Peyer's patch (tissue), 4 donors: ENCODE measurements at regions not wholly inside any gene's neighbourhood (a gene's known extent, or its start where the extent isn't known, plus 50 kb on each side); places are given as distances from the start of the nearest gene placed in this dataset.

Source experiments
- POLR2A ChIP-seq, 2 donors: fragments of 450-650 bp; IDR thresholded peaks; one replicate each; pipeline ENCODE4 v1.5.1; 2017; ENCODE audit warnings: antibody characterized with exemption in 2 of 2, mild to moderate bottlenecking in 2 of 2, moderate library complexity in 2 of 2
- TF ChIP-seq, protein P1 (sequence below), 6 experiments: fragments of 450-650 bp in 4 of 6; fragments of 200-600 bp in 2 of 6; sonication (generic) in 1 of 6; IDR thresholded peaks; one replicate each; pipeline ENCODE4 v1.5.1; 2017 to 2019; ENCODE audit warnings: antibody characterized with exemption in 6 of 6, mild to moderate bottlenecking in 3 of 6, moderate library complexity in 1 of 6

DNA sequence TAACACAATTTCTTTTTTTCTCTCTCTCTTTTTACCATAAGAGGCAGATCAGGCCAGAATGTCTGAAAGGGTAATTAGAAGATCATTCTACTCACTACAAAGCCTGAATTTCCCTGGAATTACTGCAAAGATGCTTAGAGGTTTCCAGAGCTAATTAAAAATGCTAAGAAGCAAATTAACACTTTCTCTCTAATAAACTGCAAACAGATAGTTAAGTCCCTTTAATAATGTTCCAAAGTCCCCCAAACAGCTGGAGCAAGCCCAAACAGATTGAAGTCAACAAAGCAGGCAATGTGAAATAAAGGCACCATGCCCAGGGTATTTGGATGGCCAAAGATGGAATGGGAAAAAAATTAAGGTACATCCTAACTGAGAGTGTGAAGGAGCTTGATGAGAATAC, 208.8 kb upstream of the LRFN5 start:
- no peak for TF ChIP-seq POLR2A (IDR thresholded peaks at IDR 0.05)
- TF ChIP-seq, protein P1, sequence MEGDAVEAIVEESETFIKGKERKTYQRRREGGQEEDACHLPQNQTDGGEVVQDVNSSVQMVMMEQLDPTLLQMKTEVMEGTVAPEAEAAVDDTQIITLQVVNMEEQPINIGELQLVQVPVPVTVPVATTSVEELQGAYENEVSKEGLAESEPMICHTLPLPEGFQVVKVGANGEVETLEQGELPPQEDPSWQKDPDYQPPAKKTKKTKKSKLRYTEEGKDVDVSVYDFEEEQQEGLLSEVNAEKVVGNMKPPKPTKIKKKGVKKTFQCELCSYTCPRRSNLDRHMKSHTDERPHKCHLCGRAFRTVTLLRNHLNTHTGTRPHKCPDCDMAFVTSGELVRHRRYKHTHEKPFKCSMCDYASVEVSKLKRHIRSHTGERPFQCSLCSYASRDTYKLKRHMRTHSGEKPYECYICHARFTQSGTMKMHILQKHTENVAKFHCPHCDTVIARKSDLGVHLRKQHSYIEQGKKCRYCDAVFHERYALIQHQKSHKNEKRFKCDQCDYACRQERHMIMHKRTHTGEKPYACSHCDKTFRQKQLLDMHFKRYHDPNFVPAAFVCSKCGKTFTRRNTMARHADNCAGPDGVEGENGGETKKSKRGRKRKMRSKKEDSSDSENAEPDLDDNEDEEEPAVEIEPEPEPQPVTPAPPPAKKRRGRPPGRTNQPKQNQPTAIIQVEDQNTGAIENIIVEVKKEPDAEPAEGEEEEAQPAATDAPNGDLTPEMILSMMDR (IDR thresholded peaks at IDR 0.05): no peak
